ENCODE measurements at regions not wholly inside any gene's neighbourhood (a gene's known extent, or its start where the extent isn't known, plus 50 kb on each side); places are given as distances from the start of the nearest gene placed in this dataset.

DNA sequence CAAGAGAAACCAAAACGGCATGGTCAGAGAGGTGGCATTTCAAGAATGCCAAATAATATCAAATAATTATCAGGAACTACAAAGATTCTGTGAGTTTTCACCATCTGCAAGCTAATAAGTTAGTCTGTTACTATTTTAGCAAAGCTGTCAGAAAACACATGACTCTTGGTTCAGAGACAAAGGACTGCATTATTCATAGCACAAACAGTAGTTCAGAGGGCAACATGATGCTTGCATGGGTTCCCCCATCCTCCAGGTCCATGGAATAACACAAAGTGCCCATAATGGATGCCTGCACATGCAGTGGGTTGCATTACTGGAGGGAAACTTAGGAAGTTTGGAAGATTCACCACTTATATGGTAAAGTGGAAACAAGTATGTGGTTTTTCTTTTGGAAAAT, 228.8 kb upstream of the ALCAM start:
- intact Hi-C loops (cut with micrococcal nuclease) = no loop called here
- no peaks in the 10 kb centered on the region for H3K36me3 Mint-ChIP-seq
- Histone ChIP-seq H3K36me3 (ENCODE audit: control insufficient read depth, insufficient read depth, low read length) (no peaks in the 10 kb centered on the region), H3K4me3 (ENCODE audit: low read length) (no peak overlapping the region), H3K27me3 (ENCODE audit: control insufficient read depth, insufficient read depth, low read length) (no peaks in the 10 kb centered on the region), H3K27ac (ENCODE audit: low read length) (no peak overlapping the region), H3K9me3 (ENCODE audit: control insufficient read depth, insufficient read depth, low read length) (no peaks in the 10 kb centered on the region), H3K4me1 (ENCODE audit: control insufficient read depth, insufficient read depth, low read length) (no peaks in the 10 kb centered on the region)
- ATAC-seq (no peak), DNase-seq (no peak)
- no peak overlapping the region for H3K27ac Mint-ChIP-seq
- TF ChIP-seq, protein P1, sequence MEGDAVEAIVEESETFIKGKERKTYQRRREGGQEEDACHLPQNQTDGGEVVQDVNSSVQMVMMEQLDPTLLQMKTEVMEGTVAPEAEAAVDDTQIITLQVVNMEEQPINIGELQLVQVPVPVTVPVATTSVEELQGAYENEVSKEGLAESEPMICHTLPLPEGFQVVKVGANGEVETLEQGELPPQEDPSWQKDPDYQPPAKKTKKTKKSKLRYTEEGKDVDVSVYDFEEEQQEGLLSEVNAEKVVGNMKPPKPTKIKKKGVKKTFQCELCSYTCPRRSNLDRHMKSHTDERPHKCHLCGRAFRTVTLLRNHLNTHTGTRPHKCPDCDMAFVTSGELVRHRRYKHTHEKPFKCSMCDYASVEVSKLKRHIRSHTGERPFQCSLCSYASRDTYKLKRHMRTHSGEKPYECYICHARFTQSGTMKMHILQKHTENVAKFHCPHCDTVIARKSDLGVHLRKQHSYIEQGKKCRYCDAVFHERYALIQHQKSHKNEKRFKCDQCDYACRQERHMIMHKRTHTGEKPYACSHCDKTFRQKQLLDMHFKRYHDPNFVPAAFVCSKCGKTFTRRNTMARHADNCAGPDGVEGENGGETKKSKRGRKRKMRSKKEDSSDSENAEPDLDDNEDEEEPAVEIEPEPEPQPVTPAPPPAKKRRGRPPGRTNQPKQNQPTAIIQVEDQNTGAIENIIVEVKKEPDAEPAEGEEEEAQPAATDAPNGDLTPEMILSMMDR (IDR thresholded peaks at IDR 0.05) = no peak
- 82% methylated on average over 1 of the region's 1 CpG for WGBS (ENCODE audit: insufficient coverage)
- H3K4me1 Mint-ChIP-seq = no peaks in the 10 kb centered on the region
- H3K27me3 Mint-ChIP-seq (ENCODE audit: low read depth in 2 of 2) = no peaks in the 10 kb centered on the region
- H3K4me3 Mint-ChIP-seq = no peak overlapping the region
- H3K9me3 Mint-ChIP-seq = peaks cover 9 to 13% of the 10 kb centered on the region in 2 donors

DNA sequence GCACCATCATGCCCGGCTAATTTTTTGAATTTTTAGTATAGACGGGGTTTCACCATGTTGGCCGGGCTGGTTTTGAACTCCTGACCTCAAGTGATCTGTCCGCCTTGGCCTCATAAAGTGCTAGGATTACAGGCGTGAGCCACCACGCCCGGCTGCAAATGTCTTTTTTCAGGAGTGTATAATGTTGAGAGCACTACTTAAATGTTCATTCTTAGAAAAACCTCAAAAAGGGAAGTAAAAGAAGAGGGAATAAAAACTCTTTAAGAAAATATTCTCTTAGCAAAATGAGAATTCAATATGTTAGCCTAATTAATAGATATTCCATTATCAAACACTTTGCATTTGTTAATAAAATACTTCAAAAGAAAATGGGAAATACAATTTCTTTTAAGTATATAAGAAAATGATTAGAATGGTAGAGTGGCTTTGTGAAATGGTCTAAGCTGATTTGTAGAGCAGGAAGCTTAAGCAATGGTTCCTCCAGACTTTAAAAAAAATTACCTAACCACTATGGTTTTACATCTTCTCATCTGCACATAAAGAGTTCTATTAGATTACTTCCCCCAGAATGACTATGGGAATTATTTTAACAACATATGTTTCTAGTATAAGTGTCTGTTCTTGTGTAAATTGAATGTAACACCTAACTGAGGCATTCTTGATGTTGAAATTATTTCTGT, 226.7 kb upstream of the ALCAM start:
- TF ChIP-seq, protein P1 (IDR thresholded peaks at IDR 0.05) = no peak

DNA sequence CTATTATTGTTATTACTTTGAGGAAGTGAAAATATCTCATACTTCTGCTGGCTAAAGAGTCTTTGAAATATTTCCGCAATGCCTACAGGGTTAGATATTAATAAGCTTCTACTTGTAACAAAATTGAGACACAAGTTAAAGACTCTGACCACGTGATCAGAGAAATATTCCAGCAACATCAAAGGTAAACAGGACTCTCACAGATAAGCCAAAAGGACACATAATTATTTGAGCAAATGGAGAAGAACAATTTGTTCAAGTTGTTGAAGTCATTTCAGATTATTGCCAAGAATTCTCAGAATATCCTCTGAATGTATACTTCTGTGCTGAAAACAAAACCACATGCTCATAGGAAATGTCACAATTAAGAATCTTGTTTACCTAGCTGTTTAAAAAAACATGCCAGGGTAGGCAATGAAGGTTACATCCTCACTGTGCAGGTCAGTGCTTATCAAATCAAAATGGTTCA, 225.8 kb upstream of the ALCAM start:
- Histone ChIP-seq H3K4me1 (ENCODE audit: control insufficient read depth, insufficient read depth, low read length) (no peaks in the 10 kb centered on the region), H3K9me3 (ENCODE audit: control insufficient read depth, insufficient read depth, low read length) (no peaks in the 10 kb centered on the region), H3K4me3 (ENCODE audit: low read length) (no peak overlapping the region), H3K27me3 (ENCODE audit: control insufficient read depth, insufficient read depth, low read length) (no peaks in the 10 kb centered on the region), H3K36me3 (ENCODE audit: control insufficient read depth, insufficient read depth, low read length) (no peaks in the 10 kb centered on the region), H3K27ac (ENCODE audit: low read length) (no peak overlapping the region)
- no peaks in the 10 kb centered on the region for H3K27me3 Mint-ChIP-seq (ENCODE audit: low read depth in 2 of 2)
- 100% methylated on average over 1 of the region's 2 CpGs for WGBS (ENCODE audit: insufficient coverage)
- H3K36me3 Mint-ChIP-seq = no peaks in the 10 kb centered on the region
- no peak overlapping the region for H3K27ac Mint-ChIP-seq
- DNase-seq (no peak), ATAC-seq (no peak)
- peaks cover 9 to 12% of the 10 kb centered on the region in 2 donors for H3K9me3 Mint-ChIP-seq
- TF ChIP-seq, protein P1 (IDR thresholded peaks at IDR 0.05) = no peak
- H3K4me1 Mint-ChIP-seq = no peaks in the 10 kb centered on the region
- intact Hi-C loops (cut with micrococcal nuclease) = no loop called here
- no peak overlapping the region for H3K4me3 Mint-ChIP-seq

More for the DNA sequence above, 226.7 kb upstream of the ALCAM start:
- peaks cover 9 to 12% of the 10 kb centered on the region in 2 donors for H3K9me3 Mint-ChIP-seq
- no peaks in the 10 kb centered on the region for H3K27me3 Mint-ChIP-seq (ENCODE audit: low read depth in 2 of 2)
- Histone ChIP-seq H3K9me3 (ENCODE audit: control insufficient read depth, insufficient read depth, low read length) (no peaks in the 10 kb centered on the region), H3K27ac (ENCODE audit: low read length) (no peak overlapping the region), H3K4me3 (ENCODE audit: low read length) (no peak overlapping the region), H3K27me3 (ENCODE audit: control insufficient read depth, insufficient read depth, low read length) (no peaks in the 10 kb centered on the region), H3K4me1 (ENCODE audit: control insufficient read depth, insufficient read depth, low read length) (no peaks in the 10 kb centered on the region), H3K36me3 (ENCODE audit: control insufficient read depth, insufficient read depth, low read length) (no peaks in the 10 kb centered on the region)
- no peak for DNase-seq
- ATAC-seq = no peak
- no peaks in the 10 kb centered on the region for H3K36me3 Mint-ChIP-seq
- H3K4me1 Mint-ChIP-seq = no peaks in the 10 kb centered on the region
- intact Hi-C loops (cut with micrococcal nuclease) = no loop called here
- WGBS (ENCODE audit: insufficient coverage) = 54% methylated on average over 6 of the region's 7 CpGs
- no peak overlapping the region for H3K27ac Mint-ChIP-seq
- no peak overlapping the region for H3K4me3 Mint-ChIP-seq

DNA sequence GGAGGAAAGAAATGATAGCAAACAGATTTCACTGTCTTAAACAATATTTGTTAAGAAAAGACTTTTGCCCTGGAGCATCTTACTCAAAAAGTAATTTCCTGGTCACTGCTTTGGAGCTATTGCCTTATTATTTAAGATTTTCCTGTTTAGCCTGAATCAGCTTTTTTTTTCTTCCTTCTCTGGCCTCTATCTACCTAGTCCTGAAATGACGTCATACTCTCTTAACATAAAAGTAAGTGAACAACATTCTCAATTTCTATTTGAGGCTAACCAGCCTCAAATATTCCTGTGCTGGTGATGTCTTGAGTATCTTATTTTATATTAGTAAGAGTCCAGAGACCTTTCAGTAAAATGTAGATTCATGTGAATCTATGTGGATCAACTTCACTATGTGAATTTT, 221.9 kb upstream of the ALCAM start:
- Mint-ChIP-seq H3K9me3 (peaks cover 3 to 11% of the 10 kb centered on the region in 2 donors), H3K27ac (no peak overlapping the region), H3K36me3 (no peaks in the 10 kb centered on the region), H3K4me3 (no peak overlapping the region), H3K27me3 (ENCODE audit: low read depth in 2 of 2) (no peaks in the 10 kb centered on the region), H3K4me1 (no peaks in the 10 kb centered on the region)
- Histone ChIP-seq H3K4me3 (ENCODE audit: low read length) (no peak overlapping the region), H3K36me3 (ENCODE audit: control insufficient read depth, insufficient read depth, low read length) (no peaks in the 10 kb centered on the region), H3K4me1 (ENCODE audit: control insufficient read depth, insufficient read depth, low read length) (no peaks in the 10 kb centered on the region), H3K9me3 (ENCODE audit: control insufficient read depth, insufficient read depth, low read length) (no peaks in the 10 kb centered on the region), H3K27ac (ENCODE audit: low read length) (no peak overlapping the region), H3K27me3 (ENCODE audit: control insufficient read depth, insufficient read depth, low read length) (no peaks in the 10 kb centered on the region)
- WGBS (ENCODE audit: insufficient coverage) = 100% methylated on average over 1 of the region's 1 CpG
- intact Hi-C loops (cut with micrococcal nuclease) = no loop called here
- TF ChIP-seq, protein P1 (IDR thresholded peaks at IDR 0.05) = no peak
- no peak for DNase-seq
- ATAC-seq = no peak
